ENCODE measurements at regions not wholly inside any gene's neighbourhood (a gene's known extent, or its start where the extent isn't known, plus 50 kb on each side); places are given as distances from the start of the nearest gene placed in this dataset.

DNA sequence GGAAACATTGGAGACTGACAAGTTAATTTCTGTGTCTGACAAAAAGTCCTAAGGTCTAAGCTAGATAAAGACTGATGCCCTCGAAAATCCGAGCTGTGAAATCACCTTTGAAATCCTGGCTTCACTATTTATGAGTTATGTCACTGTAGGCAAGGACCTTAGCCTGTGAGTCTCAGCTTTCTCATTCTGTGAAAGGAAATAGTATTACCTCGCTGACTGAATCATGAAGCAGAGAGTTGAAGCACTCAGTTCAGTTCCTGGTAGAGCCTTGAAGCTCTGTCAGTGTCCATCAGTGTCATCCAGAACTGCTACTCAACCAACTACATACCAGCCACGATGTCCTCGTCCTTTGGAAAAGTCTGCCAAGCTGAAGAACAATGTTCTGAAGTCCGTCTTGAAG is 1025.6 kb upstream of the GYPC start:
- Histone ChIP-seq H3K27ac (no peak overlapping the region), H3K4me1 (no peaks in the 10 kb centered on the region), H3K27me3 (no peaks in the 10 kb centered on the region), H3K36me3 (no peaks in the 10 kb centered on the region), H3K4me3 (no peak overlapping the region), H3K9me3 (peaks cover 0 to 4% (median 0%) of the 10 kb centered on the region in 4 donors)
- TF ChIP-seq POLR2AphosphoS5 (IDR thresholded peaks at IDR 0.05) (no peak), EP300 (IDR thresholded peaks at IDR 0.05) (no peak), POLR2A (IDR thresholded peaks at IDR 0.05) (no peak)
- TF ChIP-seq, protein P1, sequence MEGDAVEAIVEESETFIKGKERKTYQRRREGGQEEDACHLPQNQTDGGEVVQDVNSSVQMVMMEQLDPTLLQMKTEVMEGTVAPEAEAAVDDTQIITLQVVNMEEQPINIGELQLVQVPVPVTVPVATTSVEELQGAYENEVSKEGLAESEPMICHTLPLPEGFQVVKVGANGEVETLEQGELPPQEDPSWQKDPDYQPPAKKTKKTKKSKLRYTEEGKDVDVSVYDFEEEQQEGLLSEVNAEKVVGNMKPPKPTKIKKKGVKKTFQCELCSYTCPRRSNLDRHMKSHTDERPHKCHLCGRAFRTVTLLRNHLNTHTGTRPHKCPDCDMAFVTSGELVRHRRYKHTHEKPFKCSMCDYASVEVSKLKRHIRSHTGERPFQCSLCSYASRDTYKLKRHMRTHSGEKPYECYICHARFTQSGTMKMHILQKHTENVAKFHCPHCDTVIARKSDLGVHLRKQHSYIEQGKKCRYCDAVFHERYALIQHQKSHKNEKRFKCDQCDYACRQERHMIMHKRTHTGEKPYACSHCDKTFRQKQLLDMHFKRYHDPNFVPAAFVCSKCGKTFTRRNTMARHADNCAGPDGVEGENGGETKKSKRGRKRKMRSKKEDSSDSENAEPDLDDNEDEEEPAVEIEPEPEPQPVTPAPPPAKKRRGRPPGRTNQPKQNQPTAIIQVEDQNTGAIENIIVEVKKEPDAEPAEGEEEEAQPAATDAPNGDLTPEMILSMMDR (IDR thresholded peaks at IDR 0.05), result no peak
- DNase-seq (no peak), ATAC-seq (ENCODE audit: low FRiP score in 2 of 2) (no peak)
- 76 to 78% methylated on average over 6 of the region's 6 CpGs for WGBS, 2 donors

DNA sequence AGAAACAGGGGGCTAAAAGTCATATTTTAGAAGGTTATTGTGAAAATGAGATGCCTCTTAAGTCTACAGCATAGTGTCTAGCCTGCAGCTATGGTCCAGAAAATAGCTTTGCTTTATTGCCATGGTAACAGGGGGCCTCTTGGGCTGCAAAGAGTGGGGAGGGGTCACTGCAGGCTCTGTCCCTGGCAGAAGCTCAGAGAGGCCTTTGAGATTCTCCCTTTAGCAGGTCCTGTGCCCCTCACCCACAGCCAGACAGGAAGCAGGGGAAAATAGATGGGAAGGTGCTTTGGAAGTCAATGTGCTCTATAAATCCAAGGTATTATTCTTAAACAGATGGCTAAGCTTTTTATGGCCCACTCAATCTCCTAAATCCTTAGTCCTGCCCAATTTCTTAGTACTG is 1021.3 kb upstream of the GYPC start:
- H3K27ac ChIP-seq, result no peak overlapping the region
- ATAC-seq (ENCODE audit: low FRiP score in 2 of 2) (no peak), DNase-seq (no peak)
- no peaks in the 10 kb centered on the region for H3K27me3 ChIP-seq
- no peak overlapping the region for H3K4me3 ChIP-seq
- H3K4me1 ChIP-seq, result no peaks in the 10 kb centered on the region
- H3K36me3 ChIP-seq, result no peaks in the 10 kb centered on the region
- H3K9me3 ChIP-seq, result no peaks in the 10 kb centered on the region
- TF ChIP-seq POLR2AphosphoS5 (IDR thresholded peaks at IDR 0.05), result no peak
- TF ChIP-seq EP300 (IDR thresholded peaks at IDR 0.05), result no peak

DNA sequence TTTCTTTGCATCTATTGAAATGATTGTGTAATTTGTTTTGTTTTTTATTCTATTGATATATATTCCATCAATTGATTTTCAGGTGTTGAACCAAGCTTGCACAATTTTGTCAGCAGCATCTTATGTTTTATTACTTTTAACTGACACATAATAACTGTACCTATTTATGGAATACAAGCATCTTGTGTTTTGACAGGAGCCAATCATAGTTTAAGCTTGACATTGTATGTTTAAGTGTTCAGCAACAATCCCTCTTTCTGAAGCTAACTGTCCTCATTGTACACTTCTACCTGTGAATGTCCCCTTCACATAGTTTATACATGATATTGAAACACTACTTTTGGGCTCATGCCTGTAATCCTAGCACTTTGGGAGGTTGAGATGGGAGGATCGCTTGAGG is 1017.6 kb upstream of the GYPC start:
- no peak overlapping the region for H3K4me3 ChIP-seq
- no peak for TF ChIP-seq EP300 (IDR thresholded peaks at IDR 0.05)
- no peak for TF ChIP-seq POLR2A (IDR thresholded peaks at IDR 0.05)
- TF ChIP-seq POLR2AphosphoS5 (IDR thresholded peaks at IDR 0.05), result no peak
- TF ChIP-seq, protein P1 (IDR thresholded peaks at IDR 0.05), result no peak
- no peak overlapping the region for H3K27ac ChIP-seq
- no peaks in the 10 kb centered on the region for H3K36me3 ChIP-seq
- no peaks in the 10 kb centered on the region for H3K9me3 ChIP-seq
- H3K4me1 ChIP-seq, result no peaks in the 10 kb centered on the region
- no peak for DNase-seq
- no peak for ATAC-seq (ENCODE audit: low FRiP score in 2 of 2)
- 97 to 100% methylated on average over 1 of the region's 1 CpG for WGBS, 2 donors
- no peaks in the 10 kb centered on the region for H3K27me3 ChIP-seq

DNA sequence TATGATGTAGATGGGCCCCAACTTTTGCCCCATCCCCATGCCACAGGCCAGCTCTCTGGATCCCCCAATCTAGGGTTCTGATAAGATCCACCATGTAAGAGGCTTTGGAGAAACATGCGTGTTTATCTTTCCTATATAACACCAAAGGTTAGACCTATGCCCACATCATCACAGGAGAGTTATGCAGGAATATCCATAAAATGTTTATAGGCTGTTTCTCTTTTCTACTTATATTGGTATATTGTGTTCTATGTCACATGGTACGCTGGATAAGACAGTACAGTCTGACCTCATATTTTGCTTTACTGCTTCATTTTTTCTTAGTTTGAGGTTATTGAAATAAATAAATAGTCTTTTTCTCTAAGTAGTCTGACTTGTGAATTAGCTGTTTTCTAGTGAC is 1013.9 kb upstream of the GYPC start:
- no peaks in the 10 kb centered on the region for H3K36me3 ChIP-seq
- no peak for ATAC-seq (ENCODE audit: low FRiP score in 2 of 2)
- DNase-seq, result no peak
- TF ChIP-seq EP300 (IDR thresholded peaks at IDR 0.05) (no peak), POLR2A (IDR thresholded peaks at IDR 0.05) (no peak), POLR2AphosphoS5 (IDR thresholded peaks at IDR 0.05) (no peak)
- TF ChIP-seq, protein P1 (IDR thresholded peaks at IDR 0.05), result no peak
- no peaks in the 10 kb centered on the region for H3K27me3 ChIP-seq
- WGBS, 2 donors, result 84 to 92% methylated on average over 2 of the region's 2 CpGs
- no peaks in the 10 kb centered on the region for H3K4me1 ChIP-seq
- H3K27ac ChIP-seq, result no peak overlapping the region
- no peak overlapping the region for H3K4me3 ChIP-seq
- no peaks in the 10 kb centered on the region for H3K9me3 ChIP-seq

DNA sequence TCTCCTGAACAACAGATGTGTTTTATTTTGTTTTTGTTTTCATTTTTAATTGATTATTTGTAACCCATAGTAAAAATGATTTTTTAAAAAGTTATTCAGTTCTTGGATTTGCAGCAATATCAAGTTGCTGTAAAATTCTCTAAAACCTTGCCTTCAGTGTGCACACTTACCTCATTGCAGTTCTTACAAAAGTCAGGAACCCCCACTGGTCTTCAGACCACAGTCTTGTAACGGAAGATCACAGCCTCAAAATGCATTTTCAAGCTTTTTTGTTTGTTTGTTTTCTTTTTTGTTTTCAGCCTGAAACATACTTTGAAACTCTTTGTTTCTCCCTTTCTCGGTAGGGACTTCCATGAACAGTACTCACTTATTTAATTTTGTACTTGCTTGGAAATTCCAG is 1012.8 kb upstream of the GYPC start:
- DNase-seq (no peak), ATAC-seq (ENCODE audit: low FRiP score in 2 of 2) (no peak)
- Histone ChIP-seq H3K4me1 (no peaks in the 10 kb centered on the region), H3K36me3 (no peaks in the 10 kb centered on the region), H3K27ac (no peak overlapping the region), H3K4me3 (no peak overlapping the region), H3K27me3 (no peaks in the 10 kb centered on the region), H3K9me3 (no peaks in the 10 kb centered on the region)
- TF ChIP-seq, protein P1 (IDR thresholded peaks at IDR 0.05), result no peak
- TF ChIP-seq POLR2A (IDR thresholded peaks at IDR 0.05), result no peak
- TF ChIP-seq POLR2AphosphoS5 (IDR thresholded peaks at IDR 0.05), result no peak
- TF ChIP-seq EP300 (IDR thresholded peaks at IDR 0.05), result no peak
- WGBS, 2 donors, result 47 to 71% methylated on average over 2 of the region's 2 CpGs
